ENCODE measurements at regions not wholly inside any gene's neighbourhood (a gene's known extent, or its start where the extent isn't known, plus 50 kb on each side); places are given as distances from the start of the nearest gene placed in this dataset.

- no peak for TF ChIP-seq CTCF (IDR thresholded peaks at IDR 0.05)
- no peak for TF ChIP-seq POLR2A (IDR thresholded peaks at IDR 0.05)
Measured at GRCh38 chr3:39587113-39587512, 119.6 kb downstream of the MOBP start.
